HCT116 (cell line): ENCODE measurements at regions not wholly inside any gene's neighbourhood (a gene's known extent, or its start where the extent isn't known, plus 50 kb on each side); places are given as distances from the start of the nearest gene placed in this dataset.

Experiments
- CTCF ChIP-seq, 3 experiments: fragments of 200-600 bp in 1 of 3; sonication (generic) in 1 of 3; IDR thresholded peaks in 2 of 3; conservative IDR thresholded peaks in 1 of 3; 2 replicates each; pipeline ENCODE4 v1.5.1; 2012 to 2017; ENCODE audit warnings: low read depth in 2 of 3, low read length in 2 of 3, antibody characterized with exemption in 1 of 3, borderline replicate concordance in 1 of 3, control low read depth in 1 of 3, mild to moderate bottlenecking in 1 of 3, mixed read lengths in 1 of 3, mixed run types in 1 of 3, moderate library complexity in 1 of 3; ENCODE audit not compliant: insufficient read depth in 1 of 3
- EZH2 ChIP-seq: fragments of 200-600 bp; sonication (generic); IDR thresholded peaks from 2 replicates; pipeline ENCODE4 v1.6.1; 2017; ENCODE audit warnings: antibody characterized with exemption, mixed run types
- EZH2phosphoT487 ChIP-seq: fragments of 200-600 bp; IDR thresholded peaks from 2 replicates; pipeline ENCODE4 v1.6.1; 2018; ENCODE audit warnings: antibody characterized with exemption, borderline replicate concordance
- RAD21 ChIP-seq: IDR thresholded peaks from 2 replicates; pipeline ENCODE4 v1.6.1; 2012; ENCODE audit warnings: low read depth, mild to moderate bottlenecking
- YY1 ChIP-seq: IDR thresholded peaks from 2 replicates; pipeline ENCODE4 v1.6.1; 2011; ENCODE audit warnings: low read length, low read depth, moderate library complexity, mild to moderate bottlenecking; ENCODE audit not compliant: insufficient replicate concordance; ENCODE audit errors: extremely low read depth

GRCh38 chr13:31878052-31878451 lies 138.7 kb downstream of the RXFP2 start:
- TF ChIP-seq YY1 (no peak), CTCF (IDR thresholded peaks at IDR 0.05 in 2 of 3, conservative IDR thresholded peaks at IDR 0.05 in 1 of 3; ENCODE audit: borderline replicate concordance in 1 of 3, insufficient read depth in 1 of 3, low read depth in 2 of 3, low read length in 2 of 3) (no peak), EZH2phosphoT487 (no peak), EZH2 (no peak), RAD21 (no peak)
